ENCODE measurements at regions not wholly inside any gene's neighbourhood (a gene's known extent, or its start where the extent isn't known, plus 50 kb on each side); places are given as distances from the start of the nearest gene placed in this dataset.

DNA sequence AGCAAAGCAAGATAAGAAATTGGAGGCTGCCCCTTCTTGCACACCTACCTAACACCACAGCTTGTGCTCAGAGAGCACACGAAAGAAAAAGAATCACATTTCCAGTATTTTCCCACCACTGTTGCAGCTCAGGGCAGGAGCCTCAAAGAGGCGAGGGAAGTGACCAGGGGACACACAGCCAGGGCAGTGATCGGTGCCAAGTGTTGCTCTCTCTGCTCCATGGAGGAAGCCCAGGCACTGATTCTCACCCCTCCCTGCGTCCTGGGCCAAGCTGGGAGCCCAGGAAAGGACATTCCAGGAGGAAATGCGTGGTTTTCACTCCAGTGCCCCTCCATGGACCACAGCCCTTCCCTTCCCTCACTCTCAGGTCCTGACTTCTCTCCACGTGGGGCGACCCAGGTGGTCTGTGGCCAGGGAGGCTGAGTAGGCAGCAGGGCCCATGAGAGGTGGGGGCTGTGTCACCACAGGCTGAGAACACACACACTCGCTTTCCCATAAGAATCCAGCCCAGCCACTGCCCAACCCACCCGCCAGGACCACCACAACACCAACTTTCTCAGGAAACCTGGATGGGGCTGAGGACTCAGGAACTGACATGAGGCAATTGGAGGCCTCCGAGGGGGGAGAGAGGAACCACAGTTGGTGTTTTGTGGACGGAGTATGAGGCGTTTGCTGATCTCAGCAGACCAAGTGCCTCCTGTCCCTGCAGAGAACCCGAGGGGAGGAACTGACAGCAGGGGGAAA lies 81.7 kb upstream of the MAFB start:
- DNase-seq, result no peak

DNA sequence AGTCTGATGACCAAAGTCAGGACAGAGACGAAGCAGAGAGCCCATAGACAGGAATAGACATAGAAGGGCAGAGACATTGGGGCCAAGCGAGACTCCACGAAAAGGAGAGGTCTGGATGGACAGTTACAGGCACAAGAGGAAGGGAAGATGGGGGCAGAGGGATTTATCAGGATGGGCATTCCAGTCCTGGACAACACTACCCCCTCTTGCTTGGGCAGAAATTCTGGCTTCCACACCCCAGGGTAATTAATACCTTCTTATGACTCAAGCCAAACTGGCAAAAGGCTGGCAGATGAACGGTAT lies 82.2 kb upstream of the MAFB start:
- DNase-seq, result no peak

DNA sequence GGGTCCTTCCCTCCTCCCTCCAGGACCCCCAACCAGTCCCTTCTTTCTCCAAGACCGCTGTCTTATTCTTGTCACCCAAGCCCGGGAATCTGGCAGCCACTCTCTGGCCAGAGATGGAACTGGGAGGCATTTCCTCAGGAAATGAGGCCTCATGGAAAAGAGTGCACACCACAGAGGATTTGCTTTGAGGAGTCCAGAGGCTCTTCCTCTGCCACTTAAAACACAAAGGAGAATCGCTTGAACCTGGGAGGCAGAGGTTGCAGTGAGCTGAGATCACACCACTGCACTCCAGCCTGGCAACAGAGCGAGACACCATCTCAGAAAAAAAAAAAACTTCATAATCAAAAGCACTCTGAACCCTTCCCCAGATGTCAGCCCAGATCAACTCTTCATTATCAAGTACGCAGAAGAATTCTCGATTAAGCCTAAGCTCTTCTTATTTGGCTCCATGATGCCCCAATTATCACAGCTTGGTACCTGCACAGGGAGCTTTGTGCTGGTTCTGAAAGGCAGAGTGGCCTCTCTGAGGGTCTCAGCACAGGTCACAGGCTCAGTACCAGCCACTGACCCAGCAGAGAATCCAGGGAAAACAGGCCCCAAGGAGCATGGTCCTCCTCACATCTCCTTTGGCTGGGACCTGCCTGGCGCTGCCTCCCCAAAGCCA lies 82.9 kb upstream of the MAFB start:
- peak; percentile 20 for DNase-seq

DNA sequence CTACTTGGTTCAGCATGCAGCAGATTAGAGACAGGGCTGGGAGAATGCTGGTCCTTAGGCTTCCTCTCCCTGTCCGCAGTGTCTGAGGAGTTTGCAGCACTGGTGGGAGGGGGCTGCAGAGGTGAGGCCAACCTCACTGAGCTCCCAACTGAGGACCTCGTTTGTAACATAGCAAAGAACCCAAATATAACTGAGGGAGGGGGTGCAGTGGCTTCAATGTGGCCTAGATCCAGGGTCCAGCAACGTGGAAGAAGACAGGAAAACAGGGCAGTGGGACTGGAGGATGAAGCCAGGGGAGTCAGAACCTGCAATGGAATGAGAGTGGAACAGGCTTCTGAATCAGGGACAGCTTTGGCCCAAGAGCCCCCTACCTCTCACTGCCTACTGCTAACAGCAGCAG lies 84.3 kb upstream of the MAFB start:
- DNase-seq, result no peak

DNA sequence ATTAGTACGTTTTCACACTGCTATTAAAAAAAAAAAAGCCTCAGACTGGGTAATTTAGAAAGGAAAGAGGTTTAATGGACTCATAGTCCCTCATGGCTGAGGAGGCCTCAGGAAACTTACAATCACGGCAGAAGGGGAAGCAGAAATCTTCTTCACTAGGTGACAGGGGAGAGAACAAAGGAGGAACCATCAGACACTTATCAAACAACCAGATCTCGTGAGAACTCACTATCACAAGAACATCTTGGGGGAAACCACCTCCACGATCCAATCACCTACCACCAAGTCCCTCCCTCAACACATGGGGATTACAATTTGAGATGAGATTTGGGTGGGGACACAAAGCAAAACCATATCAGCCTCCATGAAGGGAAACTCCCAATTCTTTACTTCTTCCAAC lies 85.2 kb upstream of the MAFB start:
- DNase-seq, result no peak

DNA sequence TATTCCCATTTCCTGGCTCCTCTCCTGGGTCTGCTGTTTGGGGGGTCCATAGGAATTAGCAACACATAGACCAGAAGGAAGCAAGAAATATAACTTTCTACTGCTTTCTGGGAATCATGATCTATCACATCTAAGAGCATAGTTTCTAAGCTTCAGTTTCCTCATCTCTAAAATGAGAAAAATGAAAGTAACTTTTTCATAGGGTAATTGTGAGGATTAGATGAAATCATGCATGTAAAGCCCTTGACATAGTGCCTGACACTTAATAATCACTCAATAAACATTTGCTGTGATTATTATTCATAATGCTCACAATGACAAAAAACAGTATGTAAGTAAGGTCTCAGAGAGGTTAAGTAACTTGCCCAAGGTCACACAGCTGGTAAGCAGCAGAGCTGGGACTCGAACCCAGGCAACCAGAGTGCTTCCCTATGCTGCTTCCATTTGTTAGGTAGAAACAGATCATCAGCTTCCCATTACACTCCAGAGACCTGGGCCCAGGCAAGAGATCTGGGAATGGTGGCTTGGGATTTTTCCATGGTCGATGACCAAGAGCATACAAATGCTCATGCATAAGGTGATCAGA lies 86.6 kb upstream of the MAFB start:
- DNase-seq, result no peak

DNA sequence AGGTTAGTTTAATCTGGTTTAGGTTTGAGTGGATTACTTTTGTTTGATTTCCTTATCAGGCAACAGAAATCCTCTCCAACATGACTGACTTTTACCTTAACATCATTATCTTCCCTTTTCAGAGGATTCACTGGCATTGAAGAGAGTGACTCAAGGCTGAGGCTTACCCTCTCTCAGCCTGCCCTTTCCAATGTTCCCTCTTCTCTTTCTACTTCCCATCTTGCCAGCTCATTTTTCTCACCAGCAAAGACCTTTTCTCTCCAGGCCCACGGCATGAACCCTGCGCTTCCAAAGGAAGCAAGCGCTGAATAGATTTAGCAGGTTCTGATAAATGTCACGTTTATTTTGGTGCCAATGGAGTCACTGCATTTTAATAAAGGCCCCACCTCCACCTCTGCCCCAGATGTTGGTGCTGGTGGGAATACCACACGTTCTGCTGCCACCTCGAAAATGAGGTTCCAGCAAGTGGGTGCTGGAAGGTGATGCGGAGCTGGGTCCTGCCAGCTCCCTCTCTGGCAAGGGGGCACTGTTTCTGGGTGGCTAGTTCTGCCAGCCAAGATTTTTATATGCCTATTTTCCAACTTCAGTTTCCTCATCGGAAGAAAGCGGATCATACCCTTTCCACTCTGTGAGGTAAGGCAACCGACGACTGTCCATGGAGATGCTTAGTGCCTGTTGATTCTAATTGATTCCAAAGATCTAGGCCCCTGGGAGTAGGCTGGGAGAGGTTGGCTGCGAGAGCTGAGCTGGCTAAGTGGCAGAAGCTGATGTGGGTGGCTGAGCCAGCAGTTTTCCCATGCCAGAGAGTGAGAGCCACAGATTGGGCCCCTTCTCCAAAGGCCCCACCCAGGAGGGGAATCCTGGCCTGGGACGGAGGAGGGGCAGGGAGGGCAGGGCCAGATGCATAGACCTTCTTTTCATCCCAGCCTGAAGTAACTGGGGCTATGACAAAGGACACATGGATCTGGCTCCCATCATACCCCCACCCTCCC lies 87.7 kb upstream of the MAFB start:
- no peak for DNase-seq

DNA sequence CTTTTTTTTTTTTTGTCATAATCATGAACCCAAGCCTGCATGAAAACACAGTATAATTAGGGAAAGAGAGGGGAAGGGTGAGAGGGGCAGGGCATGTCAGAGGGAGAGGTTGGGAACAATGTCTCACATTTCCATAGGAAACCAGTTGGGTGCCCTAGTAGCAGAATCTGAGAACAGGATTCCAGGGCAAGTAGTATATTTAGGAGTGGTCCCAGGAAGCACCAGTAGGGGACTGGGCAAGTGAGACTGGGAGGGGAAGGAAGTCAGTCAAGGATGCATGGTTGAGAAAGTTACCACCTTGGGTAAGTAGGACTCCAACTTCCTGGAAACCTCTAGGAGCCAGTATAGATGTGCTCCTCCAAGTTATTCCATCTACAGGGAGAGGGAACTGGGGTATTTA lies 88.6 kb upstream of the MAFB start:
- DNase-seq, result no peak

DNA sequence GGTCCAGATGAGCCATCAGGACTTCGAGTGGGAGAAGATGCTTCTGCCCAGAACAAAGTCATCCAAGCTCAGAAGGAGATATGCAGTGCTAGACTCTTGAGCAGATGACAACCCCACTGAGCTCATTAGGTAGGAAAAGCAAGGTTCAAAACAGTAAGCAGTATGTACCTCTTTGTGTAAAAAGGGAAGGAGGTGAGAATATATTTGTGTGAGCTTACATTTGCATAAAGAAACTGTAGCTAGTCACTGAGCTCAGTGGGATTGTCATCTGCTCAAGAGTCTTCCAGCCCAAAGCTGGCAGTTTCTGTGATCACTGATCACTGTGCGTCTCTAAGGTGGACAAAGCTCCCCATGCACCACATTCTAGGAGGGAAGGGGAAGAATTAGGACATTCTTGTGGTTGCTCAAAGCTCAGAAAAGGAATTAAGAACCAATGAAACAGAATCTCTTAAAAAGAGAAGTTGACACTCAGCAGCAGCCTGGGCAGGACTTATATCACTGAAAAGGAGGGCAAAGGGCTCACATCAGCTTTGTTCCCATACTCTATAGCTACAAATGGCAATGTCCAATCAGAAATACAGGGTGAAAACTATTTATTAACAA lies 90.0 kb upstream of the MAFB start:
- no peak for DNase-seq

DNA sequence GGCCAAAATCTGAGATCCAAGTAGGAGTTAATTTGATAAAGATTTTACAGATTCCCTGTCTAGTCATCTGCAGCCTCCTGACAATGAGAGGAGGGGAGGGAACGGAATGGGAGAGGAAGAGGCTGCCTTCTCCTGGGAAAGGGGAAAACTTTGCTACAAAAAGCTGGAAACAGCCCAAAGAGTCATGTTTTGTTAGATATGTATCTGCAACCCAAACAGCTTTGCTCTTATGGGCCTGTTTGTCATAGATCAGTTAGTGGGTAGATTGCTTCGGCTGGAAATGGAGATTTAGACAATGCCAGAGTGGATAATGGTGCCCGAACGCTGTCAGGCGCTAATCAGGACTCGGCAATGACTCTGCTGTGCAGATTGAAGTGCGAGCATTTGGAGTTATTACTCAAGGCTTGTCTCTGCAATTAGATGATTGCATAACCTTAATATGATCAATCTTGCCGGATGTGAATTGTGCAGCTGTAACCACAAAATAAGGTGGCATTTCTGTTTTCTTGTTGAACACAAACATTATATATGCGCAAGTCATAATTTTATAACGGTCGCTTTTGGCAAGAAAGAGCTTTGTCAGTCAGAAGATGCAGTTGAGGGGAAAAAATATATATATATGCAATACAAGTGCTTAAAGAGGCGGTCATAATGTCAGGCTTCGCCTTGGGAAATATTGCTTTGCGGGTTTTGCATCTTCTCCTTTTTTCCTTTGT lies 92.4 kb upstream of the MAFB start:
- no peak for DNase-seq

DNA sequence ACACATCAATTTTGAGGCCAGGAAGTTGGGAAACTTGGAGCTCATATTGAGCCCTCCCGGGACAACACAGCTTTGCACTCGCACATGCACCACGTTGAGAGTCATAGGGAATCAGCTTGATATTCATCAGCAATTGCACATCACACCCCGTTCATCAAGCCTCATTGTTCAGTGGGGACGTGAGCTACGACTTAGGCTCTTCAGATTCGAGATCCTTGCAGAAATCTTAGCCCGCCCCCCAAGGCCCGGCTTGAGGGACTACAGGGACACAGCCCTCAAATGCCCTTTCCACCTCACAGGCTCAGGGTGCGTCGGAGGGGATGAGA lies 93.0 kb upstream of the MAFB start:
- DNase-seq, result no peak

DNA sequence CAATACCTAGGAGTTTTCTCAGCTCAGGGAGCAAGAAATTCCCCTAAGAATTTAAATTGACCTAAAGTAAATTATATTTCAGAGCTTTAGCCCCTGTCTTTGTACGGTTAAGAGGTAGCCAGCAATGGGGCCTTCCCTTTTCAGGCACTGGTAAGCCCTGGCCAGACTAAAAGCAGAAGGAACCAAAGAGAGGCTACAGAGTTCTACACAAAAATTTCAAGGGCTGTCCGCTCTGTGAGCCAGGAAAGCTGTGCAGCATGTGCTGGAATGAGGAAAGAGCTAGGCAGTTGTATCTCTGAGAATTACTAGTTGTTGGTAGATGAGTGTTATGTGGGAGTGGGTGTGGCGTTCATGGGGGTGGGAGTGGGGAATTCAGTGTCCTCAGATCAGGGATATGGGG lies 96.3 kb upstream of the MAFB start:
- no peak for DNase-seq

DNA sequence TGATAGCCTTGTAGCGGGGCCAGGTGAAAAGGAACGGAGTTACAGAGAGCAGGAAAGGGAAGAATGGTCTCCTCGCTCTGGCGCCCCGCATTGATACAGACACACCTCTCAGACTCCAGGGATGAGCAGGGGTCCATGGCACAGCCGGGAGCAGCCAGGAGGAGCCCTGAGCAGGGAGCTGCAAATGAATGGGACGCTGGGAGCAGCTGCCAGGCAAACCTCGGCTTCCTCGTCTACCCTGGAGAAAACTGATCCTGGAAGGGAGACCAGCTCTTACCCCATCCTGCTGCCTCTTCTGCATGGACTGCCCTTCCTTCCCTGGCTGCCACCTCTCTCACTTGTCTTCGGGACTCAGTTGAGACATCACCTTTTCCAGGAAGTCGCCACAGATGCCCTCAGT lies 97.3 kb upstream of the MAFB start:
- DNase-seq, result no peak

DNA sequence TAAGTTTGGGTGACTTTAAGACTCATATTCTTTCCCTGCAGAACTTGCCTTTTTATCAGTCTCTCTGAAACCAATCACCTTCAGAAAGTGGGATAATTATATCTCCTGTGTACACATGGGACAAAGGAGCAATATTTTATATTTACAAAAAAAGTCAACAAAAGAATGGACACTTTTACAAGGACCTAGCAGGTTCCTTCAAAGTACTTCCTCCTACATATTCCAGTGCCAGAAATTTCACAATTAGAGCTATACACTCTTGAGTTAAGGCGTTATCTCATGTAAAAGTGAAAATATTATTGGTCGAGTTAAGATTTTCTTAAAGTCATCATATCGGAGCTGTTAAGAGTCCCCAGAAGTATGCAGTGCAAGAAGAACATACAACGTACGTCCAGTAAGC lies 98.9 kb upstream of the MAFB start:
- no peak for DNase-seq

DNA sequence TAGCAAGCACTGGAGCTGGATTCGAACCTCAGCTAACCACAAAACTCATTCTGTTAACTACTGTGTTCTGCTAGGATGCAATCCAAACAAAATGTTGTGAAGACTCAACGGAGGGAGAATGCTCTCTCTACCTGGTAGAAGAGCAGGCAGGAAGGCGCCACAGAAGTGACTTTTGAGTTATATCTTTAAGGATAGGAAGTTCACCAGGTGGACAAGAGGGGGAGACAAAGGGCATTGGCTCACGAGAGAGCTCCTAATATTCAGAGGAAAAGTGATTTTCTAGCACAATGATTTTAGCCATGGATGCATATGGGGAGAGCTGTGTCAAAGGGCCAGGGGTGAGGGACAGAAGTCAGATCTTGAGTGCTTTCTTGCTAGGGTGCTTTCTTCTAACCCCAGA lies 108.4 kb upstream of the MAFB start:
- no peak for DNase-seq

DNA sequence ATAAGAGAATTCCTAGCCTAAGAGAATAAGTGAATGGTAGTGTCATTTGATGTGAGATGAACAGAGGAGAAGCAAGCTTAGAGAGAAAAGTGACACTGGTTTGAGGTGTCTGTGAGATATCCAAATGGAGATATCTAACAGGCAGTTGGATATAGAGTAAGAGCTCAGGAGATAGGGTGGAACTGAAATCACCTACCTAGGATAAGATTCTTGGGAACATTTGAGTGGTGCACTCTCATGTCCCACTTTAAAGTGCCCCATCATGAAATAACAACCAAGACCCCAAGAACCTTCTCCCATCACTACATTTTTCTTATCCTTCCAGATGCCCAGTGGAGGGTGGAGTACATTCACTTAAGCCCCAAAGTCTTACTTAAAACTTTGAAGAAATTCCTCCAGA lies 109.0 kb upstream of the MAFB start:
- no peak for DNase-seq

DNA sequence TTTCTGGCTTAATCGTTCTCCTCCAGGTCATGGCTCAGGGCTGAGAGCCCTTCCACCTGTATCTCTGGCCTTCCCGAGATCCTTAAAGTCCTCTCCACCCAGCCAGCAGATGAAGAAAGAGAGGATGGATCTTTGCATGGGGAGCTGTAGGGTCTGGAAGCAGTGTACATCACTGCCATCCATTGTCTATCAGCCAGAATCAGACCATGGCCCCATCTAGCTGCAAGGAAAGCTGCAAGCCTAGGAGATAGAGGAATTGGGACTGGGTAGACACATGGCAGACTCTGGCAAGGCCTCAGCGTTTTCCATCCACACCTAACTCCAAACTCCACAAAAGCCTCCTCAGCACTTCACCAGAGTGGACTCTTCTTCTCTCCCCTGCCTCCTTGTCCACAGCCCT lies 113.8 kb upstream of the MAFB start:
- DNase-seq, result no peak

DNA sequence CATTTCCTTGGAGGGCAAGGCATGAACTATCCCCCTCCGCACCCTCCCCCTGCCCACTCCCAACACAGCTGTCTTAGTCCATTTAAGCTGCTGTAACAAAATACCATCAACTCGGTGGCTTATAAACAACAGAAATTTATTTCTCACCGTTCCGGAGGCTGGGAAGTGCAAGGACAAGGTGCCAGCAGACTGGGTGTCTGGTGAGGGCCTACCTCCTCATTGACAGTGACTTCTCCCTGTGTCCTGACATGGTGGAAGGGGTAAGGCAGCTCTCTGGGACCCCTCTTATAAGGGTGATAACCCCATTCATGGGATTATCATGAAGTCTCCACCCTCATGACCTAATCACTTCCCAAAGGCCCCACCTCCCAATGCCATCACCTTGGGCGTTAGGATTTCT lies 114.3 kb upstream of the MAFB start:
- DNase-seq, result no peak

DNA sequence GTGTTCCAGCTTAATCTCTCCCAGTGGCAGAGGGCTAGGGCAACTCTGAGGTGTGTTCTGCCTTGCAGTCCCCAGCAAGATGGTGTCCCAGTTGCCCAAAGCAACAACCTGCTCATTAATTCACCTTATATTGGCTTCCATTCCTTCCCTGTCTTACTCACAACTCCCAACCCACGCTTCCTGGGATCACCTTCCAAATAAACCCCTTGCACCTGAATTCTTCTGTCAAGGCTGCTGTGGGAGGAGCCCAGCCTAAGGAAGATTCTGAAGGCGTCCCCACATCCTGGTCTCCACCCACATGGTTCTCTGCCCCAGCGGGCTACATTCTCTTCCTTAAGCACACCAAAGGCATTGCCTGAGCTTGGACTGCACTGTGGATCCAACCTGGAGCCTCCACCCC lies 116.6 kb upstream of the MAFB start:
- DNase-seq, result no peak

DNA sequence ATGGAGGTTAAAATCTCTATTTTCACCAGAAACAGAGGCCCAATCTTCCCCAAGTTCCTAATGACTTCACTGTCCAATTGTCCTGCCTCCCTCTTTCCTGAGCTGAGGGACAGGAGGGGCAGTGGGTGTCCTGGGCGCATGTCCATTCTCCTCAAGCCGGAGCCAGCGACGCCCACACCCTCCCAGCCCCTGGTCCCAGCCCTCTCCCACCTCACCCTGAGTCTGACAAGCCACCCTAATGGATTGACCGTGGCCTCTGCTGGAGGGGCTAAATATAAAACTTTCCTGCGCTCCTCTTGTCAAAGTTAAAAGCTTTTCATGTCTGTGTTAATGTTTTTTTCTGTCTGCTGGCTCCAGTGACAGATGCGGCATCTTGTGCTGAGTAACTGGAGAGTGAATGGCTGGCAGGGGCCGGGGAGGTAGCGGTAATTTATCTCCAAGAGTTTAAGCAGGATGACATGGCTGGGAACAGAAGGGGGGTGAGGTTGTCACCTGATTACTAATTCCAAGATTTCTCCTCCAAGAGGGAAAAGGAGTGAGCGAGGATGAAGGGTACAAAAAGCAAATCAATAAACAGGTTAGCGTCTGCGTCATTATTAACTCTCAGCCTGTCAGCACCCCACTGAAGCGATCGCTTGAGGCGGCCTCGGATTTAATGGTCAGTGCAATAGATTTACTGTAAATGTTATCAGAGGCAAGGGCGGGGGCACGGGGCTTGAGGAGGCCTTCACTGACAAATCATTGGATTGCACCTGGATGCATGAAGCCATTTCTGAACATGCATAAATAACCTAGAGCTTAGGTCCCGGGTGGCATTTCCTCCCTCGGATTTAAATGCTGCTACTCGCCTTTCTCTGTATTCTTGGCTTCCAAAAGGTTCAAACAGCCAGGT lies 118.1 kb upstream of the MAFB start:
- DNase-seq, result peak; percentile 59

DNA sequence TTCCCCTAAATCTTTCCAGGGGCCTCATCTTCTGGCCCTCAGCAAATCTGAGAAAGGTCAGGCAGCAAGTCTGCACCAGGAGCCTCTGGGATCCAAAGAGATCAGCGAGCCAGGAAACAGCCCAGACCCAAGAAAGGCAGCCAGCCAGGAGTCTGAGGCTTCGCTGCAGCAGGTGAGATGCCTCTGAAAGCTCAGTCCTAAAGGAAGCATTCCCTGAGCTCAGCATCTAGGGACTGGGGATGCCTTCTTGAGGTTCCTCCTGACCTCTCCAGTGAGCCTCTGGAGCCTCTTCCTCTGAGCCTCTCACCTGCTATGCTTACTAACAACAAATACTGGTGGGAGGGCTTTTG lies 118.8 kb upstream of the MAFB start:
- DNase-seq, result no peak

DNA sequence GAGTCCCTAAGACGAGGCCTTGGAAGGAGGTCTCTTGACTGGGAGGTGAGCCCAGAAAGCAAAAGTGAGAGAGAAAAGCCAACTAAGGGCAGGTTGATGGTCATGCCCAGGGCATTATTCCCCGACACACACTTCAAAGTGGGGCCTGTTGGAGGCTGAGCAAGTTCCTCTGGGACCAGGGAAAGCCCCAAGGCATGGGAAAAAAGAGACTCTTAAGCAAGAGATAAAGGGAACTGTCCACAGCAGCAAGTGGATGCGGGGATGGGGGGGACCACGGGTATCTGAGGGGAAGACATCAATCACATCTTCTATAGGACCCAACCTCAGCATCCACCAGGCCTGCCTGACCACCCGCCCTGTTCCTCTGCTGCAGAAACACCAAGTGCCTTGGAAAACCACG lies 119.9 kb upstream of the MAFB start:
- no peak for DNase-seq

Data from retina (tissue), 1 donor.